Adrenal gland (tissue), 9 donors: ENCODE measurements at regions not wholly inside any gene's neighbourhood (a gene's known extent, or its start where the extent isn't known, plus 50 kb on each side); places are given as distances from the start of the nearest gene placed in this dataset.

ENCODE experiments used
- DNase-seq, 7 donors: peaks; one replicate each; pipeline ENCODE4 v3.0.0-alpha.2; 2019 to 2020
- H3K27ac ChIP-seq, 5 donors: fragments of 200-600 bp; sonication (generic) in 4 of 5; 1 replicate in 3 of 5; 2 replicates in 2 of 5; pipeline versions ENCODE4 v1.5.1 to v1.8.0; 2016 to 2020; ENCODE audit warnings: mild to moderate bottlenecking in 1 of 5
- H3K27me3 ChIP-seq: fragments of 200-600 bp; 2 replicates; pipeline ENCODE4 v1.8.0; 2021
- H3K36me3 ChIP-seq, 2 donors: fragments of 200-600 bp; replicated peaks in 1 of 2; 1 replicate in 1 of 2; 2 replicates in 1 of 2; pipeline versions ENCODE4 v1.5.1 to v1.8.0; 2018 to 2022
- H3K4me1 ChIP-seq, 2 donors: fragments of 200-600 bp; replicated peaks in 1 of 2; 1 replicate in 1 of 2; 2 replicates in 1 of 2; pipeline versions ENCODE4 v1.5.1 to v1.8.0; 2018 to 2021
- H3K4me3 ChIP-seq, 4 donors: fragments of 200-600 bp; sonication (generic) in 3 of 4; one replicate each; pipeline ENCODE4 v1.5.1; 2016 to 2018
- H3K9me3 ChIP-seq, 3 donors: fragments of 200-600 bp; sonication (generic) in 1 of 3; replicated peaks in 1 of 3; 1 replicate in 2 of 3; 2 replicates in 1 of 3; pipeline versions ENCODE4 v1.5.1 to v1.8.0; 2016 to 2021
- POLR2A ChIP-seq, 2 donors: fragments of 450-650 bp; IDR thresholded peaks; one replicate each; pipeline ENCODE4 v1.6.1; 2017; ENCODE audit warnings: antibody characterized with exemption in 2 of 2, mild to moderate bottlenecking in 2 of 2, moderate library complexity in 1 of 2
- WGBS, 4 donors: extraction: QIAGEN DNeasy Blood & Tissue Kit in 2 of 4; methylation state at CpG; one replicate each; pipeline versions ENCODE4 v1.1.5 to v1.1.7; 2013 to 2017; 5-methylcytosine and 5-hydroxymethylcytosine counted together
- intact Hi-C, 2 donors: fragments of 100-400 bp; cut with DNase I; formaldehyde crosslinking; loops; one replicate each; pipeline versions ENCODE4 v1.14.1 to v1.15.0; 2022 to 2023
- TF ChIP-seq, protein P1 (sequence below), 6 experiments: fragments of 450-650 bp in 4 of 6; fragments of 200-600 bp in 2 of 6; sonication (generic) in 1 of 6; IDR thresholded peaks; 1 replicate in 5 of 6; 2 replicates in 1 of 6; pipeline versions ENCODE4 v1.5.1 to v1.8.0; 2016 to 2021; ENCODE audit warnings: antibody characterized with exemption in 6 of 6, mild to moderate bottlenecking in 2 of 6, moderate library complexity in 1 of 6
- donor health status: healthy with polysubstance abuse.
- donor health status: Bipolar disorder and iron deficiency.
- donor health status: DM: yes; HTN: yes; CAD: no.
- donor health status: DM: no; HTN: no; CAD: no.
- donor health status: DM: no; HTN: no; CAD: no.

- no peaks in the 10 kb centered on the region for H3K27me3 ChIP-seq
- H3K4me3 ChIP-seq: no peak overlapping the region
- no peaks in the 10 kb centered on the region for H3K4me1 ChIP-seq
- no peaks in the 10 kb centered on the region for H3K9me3 ChIP-seq
- WGBS, 4 donors: 74 to 80% (median 76%) methylated on average over 1 of the region's 1 CpG
- DNase-seq: no peak
- no peak for TF ChIP-seq POLR2A (IDR thresholded peaks at IDR 0.05)
- TF ChIP-seq, protein P1, sequence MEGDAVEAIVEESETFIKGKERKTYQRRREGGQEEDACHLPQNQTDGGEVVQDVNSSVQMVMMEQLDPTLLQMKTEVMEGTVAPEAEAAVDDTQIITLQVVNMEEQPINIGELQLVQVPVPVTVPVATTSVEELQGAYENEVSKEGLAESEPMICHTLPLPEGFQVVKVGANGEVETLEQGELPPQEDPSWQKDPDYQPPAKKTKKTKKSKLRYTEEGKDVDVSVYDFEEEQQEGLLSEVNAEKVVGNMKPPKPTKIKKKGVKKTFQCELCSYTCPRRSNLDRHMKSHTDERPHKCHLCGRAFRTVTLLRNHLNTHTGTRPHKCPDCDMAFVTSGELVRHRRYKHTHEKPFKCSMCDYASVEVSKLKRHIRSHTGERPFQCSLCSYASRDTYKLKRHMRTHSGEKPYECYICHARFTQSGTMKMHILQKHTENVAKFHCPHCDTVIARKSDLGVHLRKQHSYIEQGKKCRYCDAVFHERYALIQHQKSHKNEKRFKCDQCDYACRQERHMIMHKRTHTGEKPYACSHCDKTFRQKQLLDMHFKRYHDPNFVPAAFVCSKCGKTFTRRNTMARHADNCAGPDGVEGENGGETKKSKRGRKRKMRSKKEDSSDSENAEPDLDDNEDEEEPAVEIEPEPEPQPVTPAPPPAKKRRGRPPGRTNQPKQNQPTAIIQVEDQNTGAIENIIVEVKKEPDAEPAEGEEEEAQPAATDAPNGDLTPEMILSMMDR (IDR thresholded peaks at IDR 0.05): no peak
- H3K27ac ChIP-seq: no peak overlapping the region
- H3K36me3 ChIP-seq: no peaks in the 10 kb centered on the region
- intact Hi-C loops: no loop called here
Measured at GRCh38 chr21:27817074-27817473, 850.2 kb upstream of the ADAMTS5 start.

DNA sequence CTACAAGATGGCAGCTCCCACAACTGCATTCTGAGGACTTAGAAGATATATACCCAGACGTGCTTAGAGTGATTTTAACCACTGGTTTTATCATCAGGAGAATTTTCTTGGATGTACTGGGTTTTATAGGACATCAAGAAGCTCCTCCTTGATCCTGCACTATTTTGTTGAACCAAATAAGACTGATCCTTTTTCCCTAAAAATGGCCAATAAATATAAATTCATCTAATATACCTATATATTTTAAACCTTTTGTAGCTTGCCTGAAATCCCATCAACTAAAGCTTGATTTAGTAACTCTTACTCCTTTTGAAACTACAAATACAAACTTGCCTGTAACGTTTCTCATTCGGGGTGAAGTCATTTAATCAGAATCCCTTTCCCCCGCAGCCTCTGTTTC lies 849.4 kb upstream of the ADAMTS5 start:
- Histone ChIP-seq H3K9me3 (no peaks in the 10 kb centered on the region), H3K27ac (no peak overlapping the region), H3K36me3 (no peaks in the 10 kb centered on the region), H3K4me3 (no peak overlapping the region), H3K4me1 (no peaks in the 10 kb centered on the region), H3K27me3 (no peaks in the 10 kb centered on the region)
- intact Hi-C loops: no loop called here
- no peak for DNase-seq
- WGBS, 4 donors: 71 to 77% (median 73%) methylated on average over 4 of the region's 4 CpGs
- TF ChIP-seq, protein P1 (IDR thresholded peaks at IDR 0.05): no peak
- no peak for TF ChIP-seq POLR2A (IDR thresholded peaks at IDR 0.05)

GRCh38 chr21:27814226-27814625 lies 847.3 kb upstream of the ADAMTS5 start:
- DNase-seq: no peak
- no peak overlapping the region for H3K4me3 ChIP-seq
- WGBS, 4 donors: 48 to 68% (median 58%) methylated on average over 1 of the region's 1 CpG
- no peaks in the 10 kb centered on the region for H3K27me3 ChIP-seq
- H3K27ac ChIP-seq: no peak overlapping the region
- H3K36me3 ChIP-seq: no peaks in the 10 kb centered on the region
- no peaks in the 10 kb centered on the region for H3K4me1 ChIP-seq
- TF ChIP-seq POLR2A (IDR thresholded peaks at IDR 0.05): no peak
- TF ChIP-seq, protein P1 (IDR thresholded peaks at IDR 0.05): no peak
- no peaks in the 10 kb centered on the region for H3K9me3 ChIP-seq
- intact Hi-C loops: no loop called here

DNA sequence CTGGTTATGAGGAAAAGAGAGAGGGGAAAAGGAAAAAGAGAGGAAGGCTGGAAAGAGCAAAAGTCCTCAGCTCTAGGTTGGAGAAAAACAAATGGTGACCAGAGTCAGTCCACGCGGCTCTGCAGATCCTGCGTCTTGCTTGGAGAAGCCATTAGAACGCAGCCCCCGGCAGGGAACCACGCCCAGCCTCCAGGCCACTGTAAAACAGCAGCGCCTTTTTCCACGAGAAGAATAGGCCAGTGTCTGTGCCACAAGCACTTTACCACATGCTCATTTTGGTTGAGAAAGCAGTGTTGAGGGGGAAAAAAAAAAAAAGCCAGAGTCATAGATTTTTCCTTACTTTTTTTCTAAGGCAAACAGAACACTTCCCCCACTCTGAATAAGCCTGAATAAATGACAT lies 846.9 kb upstream of the ADAMTS5 start:
- Histone ChIP-seq H3K27me3 (no peaks in the 10 kb centered on the region), H3K36me3 (no peaks in the 10 kb centered on the region), H3K4me3 (no peak overlapping the region), H3K4me1 (no peaks in the 10 kb centered on the region), H3K9me3 (no peaks in the 10 kb centered on the region), H3K27ac (no peak overlapping the region)
- intact Hi-C loops: no loop called here
- WGBS, 4 donors: 77 to 83% (median 80%) methylated on average over 8 of the region's 8 CpGs
- no peak for DNase-seq
- TF ChIP-seq, protein P1 (IDR thresholded peaks at IDR 0.05): no peak
